ENCODE measurements at regions not wholly inside any gene's neighbourhood (a gene's known extent, or its start where the extent isn't known, plus 50 kb on each side); places are given as distances from the start of the nearest gene placed in this dataset.

GRCh38 chr2:220215785-220216184, 588.4 kb downstream of the SLC4A3 start:
- peaks cover 9% of the 10 kb centered on the region for H3K9me3 Mint-ChIP-seq
- no peaks in the 10 kb centered on the region for H3K27me3 Mint-ChIP-seq
- H3K36me3 Mint-ChIP-seq (ENCODE audit: insufficient read depth) = no peaks in the 10 kb centered on the region

GRCh38 chr2:220219371-220219770, 591.9 kb downstream of the SLC4A3 start:
- Mint-ChIP-seq H3K4me3 (no peak overlapping the region), H3K27me3 (no peaks in the 10 kb centered on the region), H3K4me1 (no peaks in the 10 kb centered on the region), H3K36me3 (ENCODE audit: insufficient read depth) (no peaks in the 10 kb centered on the region), H3K27ac (ENCODE audit: low read depth) (no peak overlapping the region), H3K9me3 (peaks cover 9% of the 10 kb centered on the region)
- ATAC-seq (replicated peaks; ENCODE audit: extremely low read depth, poor library complexity, severe bottlenecking) (no peak), DNase-seq (ENCODE audit: low spot score in 2 of 2) (no peak)

More at GRCh38 chr2:220215785-220216184, 588.4 kb downstream of the SLC4A3 start:
- H3K4me3 Mint-ChIP-seq = no peak overlapping the region
- H3K27ac Mint-ChIP-seq (ENCODE audit: low read depth) = no peak overlapping the region
- DNase-seq (ENCODE audit: low spot score in 2 of 2) (no peak), ATAC-seq (replicated peaks; ENCODE audit: extremely low read depth, poor library complexity, severe bottlenecking) (no peak)
- no peaks in the 10 kb centered on the region for H3K4me1 Mint-ChIP-seq

- H3K9me3 Mint-ChIP-seq = peaks cover 9% of the 10 kb centered on the region
- no peak overlapping the region for H3K4me3 Mint-ChIP-seq
- DNase-seq (ENCODE audit: low spot score in 2 of 2) (no peak), ATAC-seq (replicated peaks; ENCODE audit: extremely low read depth, poor library complexity, severe bottlenecking) (no peak)
- H3K36me3 Mint-ChIP-seq (ENCODE audit: insufficient read depth) = no peaks in the 10 kb centered on the region
- no peaks in the 10 kb centered on the region for H3K4me1 Mint-ChIP-seq
- no peaks in the 10 kb centered on the region for H3K27me3 Mint-ChIP-seq
- H3K27ac Mint-ChIP-seq (ENCODE audit: low read depth) = no peak overlapping the region
These were observed 592.6 kb downstream of the SLC4A3 start for GRCh38 chr2:220220009-220220408.

- peaks cover 9% of the 10 kb centered on the region for H3K9me3 Mint-ChIP-seq
- ATAC-seq (replicated peaks; ENCODE audit: extremely low read depth, poor library complexity, severe bottlenecking) (no peak), DNase-seq (ENCODE audit: low spot score in 2 of 2) (no peak)
- H3K27me3 Mint-ChIP-seq = no peaks in the 10 kb centered on the region
- H3K4me1 Mint-ChIP-seq = no peaks in the 10 kb centered on the region
- H3K36me3 Mint-ChIP-seq (ENCODE audit: insufficient read depth) = no peaks in the 10 kb centered on the region
- no peak overlapping the region for H3K27ac Mint-ChIP-seq (ENCODE audit: low read depth)
- H3K4me3 Mint-ChIP-seq = no peak overlapping the region
These were observed 594.6 kb downstream of the SLC4A3 start for GRCh38 chr2:220221992-220222391.

GRCh38 chr2:220224691-220225543, 597.5 kb downstream of the SLC4A3 start:
- H3K4me1 Mint-ChIP-seq = no peaks in the 10 kb centered on the region
- DNase-seq (ENCODE audit: low spot score in 2 of 2) (no peak), ATAC-seq (replicated peaks; ENCODE audit: extremely low read depth, poor library complexity, severe bottlenecking) (no peak)
- no peak overlapping the region for H3K27ac Mint-ChIP-seq (ENCODE audit: low read depth)
- no peaks in the 10 kb centered on the region for H3K27me3 Mint-ChIP-seq
- no peak overlapping the region for H3K4me3 Mint-ChIP-seq
- peaks cover 7% of the 10 kb centered on the region for H3K9me3 Mint-ChIP-seq
- H3K36me3 Mint-ChIP-seq (ENCODE audit: insufficient read depth) = no peaks in the 10 kb centered on the region

GRCh38 chr2:220226076-220226475, 598.6 kb downstream of the SLC4A3 start:
- ATAC-seq (replicated peaks; ENCODE audit: extremely low read depth, poor library complexity, severe bottlenecking) = no peak
- no peaks in the 10 kb centered on the region for H3K27me3 Mint-ChIP-seq
- H3K4me3 Mint-ChIP-seq = no peak overlapping the region
- no peak overlapping the region for H3K27ac Mint-ChIP-seq (ENCODE audit: low read depth)
- no peaks in the 10 kb centered on the region for H3K36me3 Mint-ChIP-seq (ENCODE audit: insufficient read depth)
- peaks cover 7% of the 10 kb centered on the region for H3K9me3 Mint-ChIP-seq
- H3K4me1 Mint-ChIP-seq = no peaks in the 10 kb centered on the region
- DNase-seq (ENCODE audit: low spot score in 2 of 2) = no peak

- DNase-seq (ENCODE audit: low spot score in 2 of 2) (no peak), ATAC-seq (replicated peaks; ENCODE audit: extremely low read depth, poor library complexity, severe bottlenecking) (no peak)
- Mint-ChIP-seq H3K36me3 (ENCODE audit: insufficient read depth) (no peaks in the 10 kb centered on the region), H3K27me3 (no peaks in the 10 kb centered on the region), H3K9me3 (peaks cover 7% of the 10 kb centered on the region), H3K4me3 (no peak overlapping the region), H3K4me1 (no peaks in the 10 kb centered on the region), H3K27ac (ENCODE audit: low read depth) (no peak overlapping the region)
These were observed 599.1 kb downstream of the SLC4A3 start for GRCh38 chr2:220226546-220226945.

- DNase-seq (ENCODE audit: low spot score in 2 of 2) (no peak), ATAC-seq (replicated peaks; ENCODE audit: extremely low read depth, poor library complexity, severe bottlenecking) (no peak)
- no peaks in the 10 kb centered on the region for H3K27me3 Mint-ChIP-seq
- no peak overlapping the region for H3K4me3 Mint-ChIP-seq
- H3K27ac Mint-ChIP-seq (ENCODE audit: low read depth) = no peak overlapping the region
- no peaks in the 10 kb centered on the region for H3K4me1 Mint-ChIP-seq
- H3K9me3 Mint-ChIP-seq = peaks cover 7% of the 10 kb centered on the region
- no peaks in the 10 kb centered on the region for H3K36me3 Mint-ChIP-seq (ENCODE audit: insufficient read depth)
These were observed 600.0 kb downstream of the SLC4A3 start for GRCh38 chr2:220227266-220227920.

- no peaks in the 10 kb centered on the region for H3K36me3 Mint-ChIP-seq (ENCODE audit: insufficient read depth)
- H3K4me1 Mint-ChIP-seq = no peaks in the 10 kb centered on the region
- H3K9me3 Mint-ChIP-seq = peaks cover 7% of the 10 kb centered on the region
- H3K27ac Mint-ChIP-seq (ENCODE audit: low read depth) = no peak overlapping the region
- H3K4me3 Mint-ChIP-seq = no peak overlapping the region
- ATAC-seq (replicated peaks; ENCODE audit: extremely low read depth, poor library complexity, severe bottlenecking) = no peak
- H3K27me3 Mint-ChIP-seq = no peaks in the 10 kb centered on the region
- no peak for DNase-seq (ENCODE audit: low spot score in 2 of 2)
These were observed 601.0 kb downstream of the SLC4A3 start for GRCh38 chr2:220228310-220229006.

GRCh38 chr2:220240641-220241040, 613.2 kb downstream of the SLC4A3 start:
- Mint-ChIP-seq H3K27ac (ENCODE audit: low read depth) (no peak overlapping the region), H3K9me3 (no peaks in the 10 kb centered on the region), H3K4me1 (no peaks in the 10 kb centered on the region), H3K36me3 (ENCODE audit: insufficient read depth) (no peaks in the 10 kb centered on the region), H3K4me3 (no peak overlapping the region), H3K27me3 (no peaks in the 10 kb centered on the region)
- ATAC-seq (replicated peaks; ENCODE audit: extremely low read depth, poor library complexity, severe bottlenecking) = no peak
- no peak for DNase-seq (ENCODE audit: low spot score in 2 of 2)

- no peaks in the 10 kb centered on the region for H3K4me1 Mint-ChIP-seq
- no peak overlapping the region for H3K4me3 Mint-ChIP-seq
- no peaks in the 10 kb centered on the region for H3K27me3 Mint-ChIP-seq
- no peak for DNase-seq (ENCODE audit: low spot score in 2 of 2)
- H3K9me3 Mint-ChIP-seq = no peaks in the 10 kb centered on the region
- no peak for ATAC-seq (replicated peaks; ENCODE audit: extremely low read depth, poor library complexity, severe bottlenecking)
- no peaks in the 10 kb centered on the region for H3K36me3 Mint-ChIP-seq (ENCODE audit: insufficient read depth)
- no peak overlapping the region for H3K27ac Mint-ChIP-seq (ENCODE audit: low read depth)
These were observed 614.0 kb downstream of the SLC4A3 start for GRCh38 chr2:220241423-220241822.

GRCh38 chr2:220243571-220243970, 616.1 kb downstream of the SLC4A3 start:
- Mint-ChIP-seq H3K36me3 (ENCODE audit: insufficient read depth) (no peaks in the 10 kb centered on the region), H3K4me1 (no peaks in the 10 kb centered on the region), H3K27me3 (no peaks in the 10 kb centered on the region), H3K27ac (ENCODE audit: low read depth) (no peak overlapping the region), H3K9me3 (no peaks in the 10 kb centered on the region), H3K4me3 (no peak overlapping the region)
- no peak for DNase-seq (ENCODE audit: low spot score in 2 of 2)
- no peak for ATAC-seq (replicated peaks; ENCODE audit: extremely low read depth, poor library complexity, severe bottlenecking)

- Mint-ChIP-seq H3K4me1 (no peaks in the 10 kb centered on the region), H3K9me3 (no peaks in the 10 kb centered on the region), H3K27ac (ENCODE audit: low read depth) (no peak overlapping the region), H3K4me3 (no peak overlapping the region), H3K36me3 (ENCODE audit: insufficient read depth) (no peaks in the 10 kb centered on the region), H3K27me3 (no peaks in the 10 kb centered on the region)
- ATAC-seq (replicated peaks; ENCODE audit: extremely low read depth, poor library complexity, severe bottlenecking) = no peak
- no peak for DNase-seq (ENCODE audit: low spot score in 2 of 2)
These were observed 619.0 kb downstream of the SLC4A3 start for GRCh38 chr2:220246386-220246785.

All from central memory CD8-positive, alpha-beta T cell (primary cell).